NB4 (cell line): ENCODE measurements at regions not wholly inside any gene's neighbourhood (a gene's known extent, or its start where the extent isn't known, plus 50 kb on each side); places are given as distances from the start of the nearest gene placed in this dataset.

ENCODE experiments used
- CTCF ChIP-seq: IDR thresholded peaks from one replicate; pipeline ENCODE4 v1.5.1; 2012; ENCODE audit warnings: low read depth, low read length
- POLR2A ChIP-seq: IDR thresholded peaks from 2 replicates; pipeline ENCODE4 v1.6.1; 2011; ENCODE audit warnings: mild to moderate bottlenecking; ENCODE audit not compliant: insufficient read length; ENCODE audit errors: extremely low read depth

- no peak for TF ChIP-seq CTCF
- TF ChIP-seq POLR2A = no peak
Measured at GRCh38 chr17:70881093-70881492, 711.8 kb downstream of the KCNJ2 start.
